G401.6 (cell line): ENCODE measurements at regions not wholly inside any gene's neighbourhood (a gene's known extent, or its start where the extent isn't known, plus 50 kb on each side); places are given as distances from the start of the nearest gene placed in this dataset.
"Not testable (repeated sequence)": the region's sequence is repeated elsewhere in the genome, so short reads cannot be mapped to it uniquely, and the experiment has no call there.

ENCODE experiments used
- FAIRE-seq: peaks from 2 replicates; lab custom pipeline; 2012; peaks lifted over from hg19 to GRCh38; lab: Jason Lieb, UNC

DNA sequence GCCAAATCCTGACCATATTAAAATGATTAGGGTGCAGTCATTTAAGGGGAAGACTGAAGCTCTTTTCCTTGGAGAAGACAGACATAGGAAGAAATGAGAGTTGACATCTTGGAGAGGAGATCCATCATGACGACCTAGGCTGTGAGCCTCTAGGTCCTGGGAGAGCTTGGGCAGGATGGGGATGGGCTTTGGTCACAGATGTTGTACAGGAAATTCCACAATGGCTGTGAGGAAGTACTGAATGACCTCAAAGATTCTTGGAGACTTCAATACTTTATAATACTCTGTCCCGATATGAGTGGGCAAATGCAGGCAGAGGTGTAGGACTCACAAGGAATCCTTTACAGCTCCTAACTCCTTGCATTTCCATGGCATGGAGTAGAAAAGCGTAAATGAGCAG lies 204.9 kb upstream of the FRMD6 start:
- no peak for FAIRE-seq

DNA sequence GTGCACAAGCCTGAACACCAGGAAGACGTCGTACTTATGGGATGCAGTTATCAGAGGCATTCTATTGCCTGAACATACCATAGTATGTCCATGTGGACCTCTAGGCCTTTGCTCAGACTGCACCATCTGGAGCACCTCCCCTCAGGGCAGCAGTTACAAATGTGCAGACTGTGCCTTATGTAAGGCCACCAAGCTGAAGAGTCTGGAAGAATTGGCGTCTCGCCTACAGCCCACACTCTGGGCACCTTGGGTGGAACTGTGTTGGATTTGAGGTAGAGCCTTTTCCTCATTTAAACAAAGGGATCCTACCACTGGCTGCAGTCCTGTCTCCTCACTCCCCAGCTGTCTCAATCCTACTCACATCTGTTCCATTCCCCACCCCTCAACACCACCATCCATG lies 204.3 kb upstream of the FRMD6 start:
- no peak for FAIRE-seq

DNA sequence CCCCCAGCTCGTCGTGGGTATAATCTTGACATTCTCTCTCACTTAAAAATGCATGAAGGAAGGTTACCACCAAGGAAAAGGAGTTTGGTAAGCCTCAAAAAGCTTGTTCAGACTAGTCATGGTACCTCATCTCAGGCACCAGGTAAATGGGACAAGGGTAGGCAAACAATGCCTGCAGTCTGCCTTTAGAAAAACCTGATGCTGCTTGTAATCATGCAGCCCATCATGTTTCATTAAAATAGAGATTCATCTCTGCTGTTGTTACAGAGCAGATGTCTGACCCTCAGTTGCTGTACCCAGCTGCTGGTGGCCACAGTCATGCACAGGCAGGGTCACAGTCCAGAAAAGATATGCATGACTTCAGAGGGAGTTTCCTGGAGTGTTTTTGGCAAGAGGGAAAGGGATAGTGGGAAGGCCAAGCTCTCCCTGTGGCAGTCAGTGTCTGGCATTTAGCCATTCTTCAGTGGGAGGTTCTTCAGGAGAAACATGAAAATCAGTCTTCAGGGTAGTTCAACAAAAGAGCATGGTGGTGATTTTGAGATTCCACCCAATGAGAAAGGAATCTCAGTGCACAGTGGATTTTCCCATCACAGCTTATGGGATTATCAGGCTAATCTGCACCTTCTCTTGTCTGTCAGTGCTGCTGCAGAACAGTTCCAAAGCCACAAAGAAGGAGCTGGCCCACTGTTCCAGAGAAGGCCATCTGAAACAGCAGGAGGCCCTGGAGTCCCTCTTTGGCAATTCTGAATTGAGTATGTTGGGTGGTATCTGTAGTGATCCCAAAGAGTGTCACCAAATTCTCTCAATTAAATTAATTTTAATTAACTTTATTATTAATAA lies 202.7 kb upstream of the FRMD6 start:
- no peak for FAIRE-seq

DNA sequence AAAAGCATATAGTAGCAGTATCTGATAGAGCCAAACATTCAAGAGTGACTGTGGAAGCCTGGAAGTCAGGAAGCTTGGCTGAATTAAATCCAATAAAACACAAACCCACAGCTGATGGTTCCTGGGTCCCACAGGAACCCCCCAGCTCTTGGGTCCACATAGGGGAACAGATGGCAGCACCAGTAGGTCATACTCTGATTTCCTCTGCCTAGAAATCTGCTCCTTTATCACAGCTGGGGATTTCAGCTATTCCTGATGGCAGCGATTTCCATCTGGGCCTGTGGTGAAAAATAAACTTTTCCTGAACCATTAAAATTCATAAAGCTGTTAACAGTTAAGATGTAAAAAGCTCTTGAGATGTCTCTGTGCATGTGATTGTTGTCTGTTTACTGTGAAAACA lies 202.0 kb upstream of the FRMD6 start:
- FAIRE-seq, result no peak

DNA sequence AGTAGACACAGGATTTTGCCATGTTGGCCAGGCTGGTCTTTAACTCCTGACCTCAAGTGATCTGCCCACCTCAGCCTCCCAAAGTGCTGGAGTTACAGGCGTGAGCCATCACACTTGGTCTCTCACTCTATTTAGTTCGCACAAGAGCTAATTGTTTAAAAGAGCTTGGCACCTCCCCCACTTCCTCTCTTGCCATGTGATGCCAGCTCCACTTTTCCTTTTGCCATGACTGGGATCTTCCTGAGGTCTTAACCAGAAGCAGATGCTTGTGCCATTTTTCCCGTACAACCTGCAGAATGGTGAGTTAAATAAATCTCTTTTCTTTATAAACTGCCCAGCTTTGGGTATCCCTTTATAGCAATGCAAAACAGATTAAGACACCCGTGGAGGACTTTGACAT lies 200.1 kb upstream of the FRMD6 start:
- no peak for FAIRE-seq

DNA sequence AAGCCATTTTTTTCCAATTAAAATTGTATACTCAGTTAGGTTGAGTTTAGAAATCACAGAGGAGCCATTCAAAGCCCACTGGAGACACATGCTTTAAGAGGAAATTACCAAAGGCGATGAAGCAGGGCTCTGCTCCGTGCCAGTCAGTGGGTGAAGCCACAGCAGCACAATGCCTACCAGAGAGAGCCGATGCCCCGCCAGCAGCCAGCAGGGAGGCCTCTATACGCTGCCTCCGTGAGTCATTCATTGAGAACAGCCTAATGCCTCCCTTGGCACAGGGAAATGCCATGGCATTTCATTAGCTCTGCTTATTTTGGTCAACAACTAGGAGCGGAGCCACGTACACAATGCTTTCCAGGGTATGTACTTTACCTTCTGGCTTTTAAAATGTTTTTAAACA lies 197.8 kb upstream of the FRMD6 start:
- FAIRE-seq, result no peak

DNA sequence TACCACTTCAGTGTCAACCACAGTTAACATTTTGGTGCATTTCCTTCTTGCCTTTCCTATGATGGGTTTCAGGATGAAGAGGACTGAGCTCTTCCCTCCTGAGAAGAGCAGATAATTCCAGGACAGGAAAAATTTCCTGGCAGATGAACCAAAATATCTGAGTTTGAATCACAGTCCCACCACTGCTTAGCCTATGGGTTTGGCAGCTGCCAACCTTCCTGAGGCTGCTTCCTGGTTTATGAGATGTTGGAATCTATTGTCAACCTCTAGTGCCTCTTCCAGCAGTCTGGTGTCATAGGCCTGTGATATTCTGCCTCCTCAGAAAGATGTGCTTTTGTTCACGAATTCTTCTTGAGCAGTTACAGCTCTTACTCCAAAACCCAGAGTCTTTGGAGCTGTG lies 197.4 kb upstream of the FRMD6 start:
- no peak for FAIRE-seq

DNA sequence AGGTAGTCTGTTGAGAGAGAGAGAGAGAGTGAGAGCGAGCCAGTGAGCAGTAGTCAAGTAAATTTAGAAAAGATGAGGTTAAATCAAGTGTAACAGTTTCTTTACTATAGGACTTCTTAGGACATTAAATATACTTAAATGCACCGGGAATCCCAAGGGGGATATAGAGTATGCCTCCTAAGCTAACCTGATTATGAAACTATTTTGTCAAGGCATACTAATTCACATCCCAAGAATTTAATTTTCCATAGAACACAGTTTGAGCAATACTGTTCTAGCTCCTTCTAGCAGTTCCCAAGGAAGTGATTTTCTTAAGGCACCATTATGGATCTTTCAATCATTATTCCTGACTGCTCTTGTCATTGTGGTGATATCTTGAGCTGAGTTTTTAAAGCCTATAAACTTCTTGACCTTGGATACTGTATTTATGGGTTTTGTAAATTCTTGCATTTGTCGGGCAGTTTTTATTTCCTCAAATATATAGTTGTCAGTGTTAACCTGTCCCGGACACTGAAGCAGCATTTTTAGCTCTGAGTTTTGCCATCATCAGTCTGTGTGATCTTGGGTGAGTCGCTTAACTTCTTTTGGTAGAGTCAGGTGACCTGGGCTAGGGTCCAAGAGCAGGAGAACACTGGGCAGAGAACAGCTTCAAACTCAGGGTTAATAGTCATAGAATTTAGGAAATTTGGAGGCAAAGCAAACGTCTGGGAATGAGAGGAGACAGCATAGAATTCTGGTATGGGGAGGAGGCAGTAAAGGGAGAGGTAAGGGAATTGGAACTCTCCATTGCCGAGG lies 196.5 kb upstream of the FRMD6 start:
- no peak for FAIRE-seq

DNA sequence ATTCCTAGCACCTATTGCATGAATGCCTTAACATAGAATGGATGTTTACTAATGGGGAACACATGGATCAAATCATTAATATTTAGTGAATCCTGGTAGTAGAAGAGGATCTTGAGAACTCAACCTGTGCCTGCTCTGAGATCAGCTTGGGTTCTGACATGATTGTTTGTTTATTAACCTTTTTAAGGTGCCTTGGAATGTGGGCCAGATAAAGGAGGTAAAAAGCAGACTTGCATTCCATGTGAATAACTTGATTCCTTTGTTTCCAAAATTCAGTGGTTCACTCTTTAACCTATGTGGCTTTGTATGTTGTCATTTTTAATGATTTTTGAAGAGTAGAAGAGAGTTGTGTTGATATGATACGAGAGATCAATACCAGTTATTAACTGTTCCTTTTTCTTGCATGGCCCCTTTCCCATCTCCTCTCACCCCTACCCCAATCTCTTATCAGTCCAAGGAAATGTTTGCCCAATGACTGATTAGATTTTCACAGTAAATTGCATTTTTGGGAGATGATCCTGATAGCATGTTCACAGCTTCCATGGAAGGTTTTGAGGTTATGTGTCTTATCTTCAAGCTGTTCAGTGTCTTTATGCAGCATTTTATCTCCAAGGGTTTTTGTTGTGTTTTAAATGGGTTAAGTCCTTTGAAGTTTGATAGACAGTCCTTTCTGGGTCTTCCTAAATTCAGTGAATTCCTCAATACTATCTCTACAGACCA lies 193.7 kb upstream of the FRMD6 start:
- FAIRE-seq, result no peak

DNA sequence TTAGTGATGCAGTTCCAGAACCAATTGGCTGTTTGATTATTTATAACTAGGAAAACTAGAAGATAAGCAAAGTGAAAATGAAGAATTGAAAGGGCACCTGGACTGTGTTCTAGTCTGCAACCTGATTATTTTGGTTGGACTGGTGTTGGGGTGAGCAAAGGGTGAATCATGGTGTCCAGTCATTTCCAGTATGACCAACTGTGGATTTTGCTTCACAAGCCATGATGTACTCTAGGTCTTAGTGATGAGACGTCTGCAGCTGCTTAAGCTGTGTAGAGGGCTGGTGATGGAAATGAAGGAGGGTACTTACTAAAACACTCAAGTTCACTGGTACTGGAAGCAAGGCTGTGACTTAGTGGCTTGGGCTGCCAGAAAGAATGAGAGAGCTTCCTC lies 193.2 kb upstream of the FRMD6 start:
- no peak for FAIRE-seq

DNA sequence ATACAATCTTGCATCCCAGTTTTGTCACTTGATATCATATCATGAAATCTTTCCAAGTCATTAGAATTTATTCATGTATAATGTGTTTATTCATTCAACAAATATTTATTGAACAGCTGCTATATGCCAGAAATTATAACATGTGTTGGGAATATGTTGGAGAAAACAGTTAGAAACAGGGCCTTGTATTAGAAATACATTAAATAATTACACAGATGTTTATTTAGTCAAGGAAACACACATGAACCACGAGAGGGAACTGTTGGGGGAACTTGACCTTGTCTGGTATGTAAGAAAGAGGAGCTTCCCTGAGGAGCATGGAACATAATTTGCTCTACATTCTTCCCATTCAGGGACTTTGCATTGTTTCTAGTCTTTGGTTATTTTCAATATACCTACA lies 191.7 kb upstream of the FRMD6 start:
- FAIRE-seq, result no peak

DNA sequence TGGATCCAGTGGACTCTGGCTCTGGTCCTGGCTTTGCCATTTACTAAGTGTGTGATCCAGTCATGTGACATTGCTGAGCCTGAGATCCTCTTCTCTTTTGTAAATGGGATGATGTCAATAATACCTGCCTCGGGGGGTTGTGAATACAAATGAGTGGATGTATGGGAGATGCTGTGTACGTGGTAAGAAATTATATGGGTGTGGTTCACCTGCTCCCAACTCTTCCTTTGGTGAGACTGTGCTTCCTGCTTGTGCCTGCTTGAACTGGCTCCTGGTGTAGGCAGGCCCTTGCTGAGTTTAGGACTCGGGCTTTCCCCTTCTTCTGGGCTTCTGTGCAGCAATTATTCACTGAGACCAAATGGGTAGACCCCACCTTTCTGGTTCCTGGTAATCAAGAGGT lies 189.5 kb upstream of the FRMD6 start:
- no peak for FAIRE-seq

DNA sequence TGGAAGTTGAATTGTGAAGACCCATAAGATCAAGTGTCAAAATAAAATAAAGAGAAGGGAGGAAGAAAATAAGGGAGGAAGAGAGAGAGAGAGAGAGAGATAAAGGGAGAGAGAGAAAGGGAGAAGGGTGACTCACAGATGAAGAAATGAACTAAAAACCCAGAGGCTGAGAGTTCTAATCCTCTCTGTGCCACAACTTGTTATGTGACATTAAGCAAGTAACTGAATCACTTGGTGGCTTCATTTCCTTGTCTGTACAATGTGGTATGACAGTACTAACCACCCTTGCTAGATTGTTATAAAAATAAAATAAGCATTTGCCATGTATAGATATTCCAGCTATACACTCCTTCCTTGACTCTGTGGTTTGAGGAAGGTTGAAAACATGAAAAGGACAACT lies 189.0 kb upstream of the FRMD6 start:
- no peak for FAIRE-seq

DNA sequence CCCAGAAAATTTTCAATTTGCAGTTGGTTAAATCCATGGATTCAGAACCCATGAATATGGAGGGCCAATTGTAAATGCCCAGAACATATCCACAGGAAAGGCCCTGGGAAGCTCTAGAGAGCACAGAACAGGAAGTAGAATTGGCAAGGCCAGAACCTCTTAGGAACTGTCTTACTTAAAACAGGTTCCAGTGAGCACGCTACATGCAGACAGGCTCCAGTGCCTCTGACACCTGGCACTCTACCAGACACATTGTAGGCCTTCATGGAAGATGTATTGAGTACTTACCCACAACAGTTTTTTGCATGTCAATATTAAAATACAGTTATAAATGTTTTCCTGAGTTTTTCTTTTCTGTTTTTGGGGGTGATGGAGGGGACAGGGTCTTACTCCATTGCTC lies 188.2 kb upstream of the FRMD6 start:
- no peak for FAIRE-seq

DNA sequence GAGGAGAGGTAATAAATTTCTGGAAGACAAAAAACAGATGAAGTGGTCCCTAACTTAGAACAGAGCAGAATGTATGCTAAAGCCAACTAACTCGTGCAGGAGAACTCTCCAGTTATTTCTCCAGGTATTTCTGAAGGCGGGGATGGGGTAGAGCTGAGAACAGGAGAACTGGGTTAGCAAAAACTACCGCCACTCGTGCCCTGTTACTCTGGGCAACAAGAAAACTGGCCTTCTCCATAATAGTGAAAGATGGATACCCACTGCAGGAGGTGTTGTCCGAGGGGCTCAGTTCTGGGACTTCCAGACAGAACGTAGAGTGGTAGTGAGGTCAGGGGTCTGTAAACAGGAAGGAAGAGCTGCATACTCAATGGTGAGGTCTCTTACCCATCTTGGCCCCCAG lies 187.3 kb upstream of the FRMD6 start:
- no peak for FAIRE-seq

DNA sequence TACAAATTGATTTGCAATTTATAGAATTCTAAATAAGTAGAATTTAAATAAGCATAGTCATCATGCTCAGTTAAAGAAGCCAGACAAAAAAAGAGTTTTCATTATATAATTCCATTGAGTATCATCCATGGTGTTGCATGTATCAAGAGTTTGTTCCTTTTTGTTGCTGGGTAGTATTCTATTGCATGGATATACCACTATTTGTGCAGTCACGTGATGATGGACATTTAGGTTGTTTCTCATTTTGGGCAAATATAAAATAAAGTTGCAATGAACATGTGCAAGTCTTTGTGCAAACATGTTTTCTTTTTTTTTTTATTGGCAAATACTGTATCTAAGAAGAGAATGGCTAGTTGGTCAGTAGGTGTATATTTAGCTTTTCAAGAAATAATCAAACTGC lies 186.2 kb upstream of the FRMD6 start:
- FAIRE-seq, result no peak

DNA sequence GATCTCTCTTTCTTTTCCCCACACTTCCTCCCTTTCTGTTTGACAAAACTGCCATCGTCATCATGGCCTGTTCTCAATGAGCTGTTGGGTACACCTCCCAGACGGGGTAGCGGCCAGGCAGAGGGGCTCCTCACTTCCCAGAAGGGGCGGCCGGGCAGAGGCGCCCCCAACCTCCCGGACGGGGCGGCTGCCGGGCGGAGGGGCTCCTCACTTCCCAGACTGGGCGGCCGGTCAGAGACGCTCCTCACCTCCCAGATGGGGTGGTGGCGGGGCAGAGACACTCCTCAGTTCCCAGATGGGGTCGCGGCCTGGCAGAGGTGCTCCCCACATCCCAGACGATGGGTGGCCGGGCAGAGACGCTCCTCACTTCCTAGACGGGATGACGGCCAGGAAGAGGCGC lies 184.3 kb upstream of the FRMD6 start:
- not testable (repeated sequence) for FAIRE-seq

DNA sequence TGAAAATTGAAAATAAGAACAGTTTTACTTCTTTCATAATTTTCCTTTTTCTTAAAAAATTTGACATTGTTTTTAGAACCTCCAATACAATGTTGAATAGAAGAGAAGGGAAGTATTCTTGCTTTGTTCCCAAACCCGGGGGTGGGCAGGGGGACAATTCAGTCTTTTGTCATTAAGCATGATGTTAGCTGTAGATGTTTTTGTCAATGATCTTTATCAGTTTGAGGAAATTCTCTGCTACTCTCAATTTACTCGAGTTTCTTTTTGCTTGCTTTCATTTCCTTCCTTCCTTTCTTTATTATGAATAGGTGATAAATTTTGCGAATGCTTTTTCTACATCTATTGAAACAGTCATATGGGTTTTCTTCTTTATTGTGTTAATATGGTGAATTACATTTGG lies 183.2 kb upstream of the FRMD6 start:
- FAIRE-seq, result no peak

DNA sequence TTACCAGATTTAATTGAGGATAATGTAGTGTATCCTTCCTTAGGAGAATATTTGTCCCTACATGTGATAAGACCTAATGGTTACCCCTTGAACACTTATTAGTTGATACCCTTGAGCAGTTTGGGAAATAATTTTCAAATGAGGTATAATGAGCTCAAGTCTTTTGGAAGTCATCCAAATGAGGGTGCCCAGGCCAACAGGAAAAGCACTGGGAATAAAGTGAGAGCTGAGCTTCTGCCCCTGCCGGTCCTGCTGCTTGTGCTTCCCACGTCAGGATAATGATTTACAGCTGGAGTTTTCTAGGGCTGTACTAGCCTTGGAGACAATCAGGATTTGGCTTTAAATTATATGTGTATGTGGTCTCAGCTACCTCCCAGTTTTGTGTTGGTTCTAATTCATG lies 178.8 kb upstream of the FRMD6 start:
- no peak for FAIRE-seq

DNA sequence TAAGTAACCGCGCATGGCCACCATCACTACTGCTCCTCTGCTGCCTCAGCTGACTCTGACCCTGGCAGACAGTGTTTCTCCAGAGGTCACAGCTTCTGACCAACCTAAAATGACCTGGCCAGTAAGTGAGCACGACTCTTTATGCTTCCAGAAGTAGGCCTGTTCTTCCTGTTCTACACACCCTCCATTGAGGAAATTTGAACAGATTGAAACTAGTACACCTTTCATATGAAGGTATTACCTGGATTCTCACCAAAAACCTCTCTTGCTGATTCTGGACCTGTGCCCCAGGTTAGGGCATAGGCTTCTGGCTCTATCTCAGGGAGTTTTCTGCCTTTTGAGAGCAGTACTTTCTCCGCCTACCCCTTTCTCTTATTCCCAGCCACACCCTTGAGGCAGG lies 178.4 kb upstream of the FRMD6 start:
- FAIRE-seq, result no peak

DNA sequence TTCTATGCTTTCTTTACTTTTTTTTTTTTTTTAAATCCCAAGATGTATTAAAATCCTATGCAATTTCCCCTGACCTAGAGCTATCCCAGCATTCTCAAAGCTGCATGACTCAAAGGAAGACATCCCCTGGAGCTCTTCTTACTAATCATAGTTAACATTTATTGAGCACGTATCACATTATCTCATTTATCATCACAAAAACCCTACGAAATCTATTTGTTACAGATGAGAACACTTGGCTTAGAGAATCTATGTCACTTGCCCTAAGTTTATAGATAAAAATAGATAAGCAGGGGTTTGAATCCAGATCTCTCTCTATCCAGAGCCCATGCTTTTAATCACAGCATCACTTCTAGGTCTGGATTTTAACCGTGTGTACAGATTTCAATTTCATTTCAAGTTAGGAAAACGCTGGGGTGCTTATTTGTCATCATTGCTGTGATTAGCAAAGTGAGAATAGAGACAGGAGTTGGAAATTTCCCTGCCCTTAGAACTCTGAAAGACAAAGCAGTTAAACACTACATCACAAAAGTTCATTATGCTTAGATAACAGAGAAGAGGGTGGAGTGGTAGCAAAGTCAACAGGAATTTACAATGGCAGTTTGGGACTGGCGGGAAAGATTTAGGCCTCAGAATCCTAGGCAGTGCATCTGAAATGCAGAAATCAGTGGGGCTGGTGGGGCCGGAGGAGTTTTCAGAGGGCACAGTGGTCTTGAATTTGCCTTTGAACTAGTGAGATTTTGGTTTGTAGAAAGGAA lies 177.7 kb upstream of the FRMD6 start:
- FAIRE-seq, result no peak

DNA sequence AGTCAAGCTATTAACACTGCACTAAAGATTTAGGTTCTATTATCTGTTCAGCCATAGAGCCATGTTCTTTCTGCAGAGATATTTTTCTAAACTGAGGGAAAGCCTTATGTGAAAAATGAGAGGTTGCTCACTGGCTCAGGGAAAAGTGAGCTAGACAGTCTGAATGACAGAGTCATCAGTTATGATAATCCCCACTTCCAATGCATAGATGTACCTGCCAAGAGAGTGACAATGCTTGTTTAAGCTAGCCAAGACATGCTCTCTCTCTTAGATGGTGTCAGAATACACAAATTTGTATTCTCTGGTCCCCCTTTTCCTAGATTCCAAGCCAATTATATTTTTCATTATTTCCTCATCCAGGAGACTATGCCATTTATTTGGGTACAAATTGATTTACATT lies 176.9 kb upstream of the FRMD6 start:
- FAIRE-seq, result no peak
